ENCODE measurements at regions not wholly inside any gene's neighbourhood (a gene's known extent, or its start where the extent isn't known, plus 50 kb on each side); places are given as distances from the start of the nearest gene placed in this dataset.

DNA sequence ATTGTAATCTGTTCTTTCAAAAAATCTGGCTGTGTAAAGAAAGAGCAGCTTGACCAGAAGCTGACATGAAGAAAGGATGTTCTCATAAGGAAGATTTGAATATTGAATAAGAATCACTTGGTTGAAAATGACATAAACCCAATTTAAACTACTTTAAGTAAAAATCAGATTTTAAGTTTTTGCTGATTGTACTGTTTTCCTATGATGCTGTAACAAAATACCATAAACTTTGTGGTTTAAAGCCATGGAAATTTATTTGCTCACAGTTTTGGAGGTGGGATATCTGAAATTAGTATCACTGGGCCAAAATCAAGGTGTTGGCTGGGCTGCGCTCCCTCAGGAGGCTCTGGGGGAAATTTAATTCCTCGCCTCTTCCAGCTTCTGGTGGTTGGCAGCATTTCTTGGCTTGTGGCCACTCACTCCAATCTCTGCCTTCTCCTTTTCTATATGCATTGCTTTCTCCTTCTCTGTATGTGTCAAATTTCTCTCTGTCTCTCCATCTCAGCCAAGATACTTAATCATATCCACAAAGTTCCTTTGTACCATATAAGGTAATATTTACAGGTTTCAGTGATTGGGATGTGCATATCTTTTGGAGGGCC lies 141.2 kb upstream of the ZFP64 start:
- Histone ChIP-seq H3K27me3 (ENCODE audit: insufficient read depth, low read length, poor library complexity, severe bottlenecking) (no peaks in the 10 kb centered on the region), H3K36me3 (ENCODE audit: insufficient read depth, low read length) (no peaks in the 10 kb centered on the region), H3K9ac (ENCODE audit: low read depth, low read length, poor library complexity, severe bottlenecking) (no peak overlapping the region), H3K9me3 (ENCODE audit: insufficient read depth, low read depth, low read length) (no peaks in the 10 kb centered on the region), H3K4me3 (ENCODE audit: low read length, poor library complexity, severe bottlenecking) (no peak overlapping the region), H3K4me1 (ENCODE audit: insufficient read depth, low read length, poor library complexity, severe bottlenecking) (no peaks in the 10 kb centered on the region), H4K20me1 (ENCODE audit: insufficient read depth, low read length, poor library complexity, severe bottlenecking) (no peaks in the 10 kb centered on the region), H3K79me2 (ENCODE audit: insufficient read depth, low read length) (no peaks in the 10 kb centered on the region), H3F3A (ENCODE audit: low read depth) (no peaks in the 10 kb centered on the region), H3K9me2 (replicated peaks; ENCODE audit: low read depth, low read length) (no peaks in the 10 kb centered on the region), H3K4me2 (ENCODE audit: low read depth, low read length, poor library complexity, severe bottlenecking) (no peak overlapping the region), H2AFZ (ENCODE audit: low read length) (no peak overlapping the region)
- TF ChIP-seq EZH2phosphoT487 (IDR thresholded peaks at IDR 0.05; ENCODE audit: borderline replicate concordance): no peak
- TF ChIP-seq, protein P1, sequence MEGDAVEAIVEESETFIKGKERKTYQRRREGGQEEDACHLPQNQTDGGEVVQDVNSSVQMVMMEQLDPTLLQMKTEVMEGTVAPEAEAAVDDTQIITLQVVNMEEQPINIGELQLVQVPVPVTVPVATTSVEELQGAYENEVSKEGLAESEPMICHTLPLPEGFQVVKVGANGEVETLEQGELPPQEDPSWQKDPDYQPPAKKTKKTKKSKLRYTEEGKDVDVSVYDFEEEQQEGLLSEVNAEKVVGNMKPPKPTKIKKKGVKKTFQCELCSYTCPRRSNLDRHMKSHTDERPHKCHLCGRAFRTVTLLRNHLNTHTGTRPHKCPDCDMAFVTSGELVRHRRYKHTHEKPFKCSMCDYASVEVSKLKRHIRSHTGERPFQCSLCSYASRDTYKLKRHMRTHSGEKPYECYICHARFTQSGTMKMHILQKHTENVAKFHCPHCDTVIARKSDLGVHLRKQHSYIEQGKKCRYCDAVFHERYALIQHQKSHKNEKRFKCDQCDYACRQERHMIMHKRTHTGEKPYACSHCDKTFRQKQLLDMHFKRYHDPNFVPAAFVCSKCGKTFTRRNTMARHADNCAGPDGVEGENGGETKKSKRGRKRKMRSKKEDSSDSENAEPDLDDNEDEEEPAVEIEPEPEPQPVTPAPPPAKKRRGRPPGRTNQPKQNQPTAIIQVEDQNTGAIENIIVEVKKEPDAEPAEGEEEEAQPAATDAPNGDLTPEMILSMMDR (conservative IDR thresholded peaks at IDR 0.05; ENCODE audit: low read length): no peak

DNA sequence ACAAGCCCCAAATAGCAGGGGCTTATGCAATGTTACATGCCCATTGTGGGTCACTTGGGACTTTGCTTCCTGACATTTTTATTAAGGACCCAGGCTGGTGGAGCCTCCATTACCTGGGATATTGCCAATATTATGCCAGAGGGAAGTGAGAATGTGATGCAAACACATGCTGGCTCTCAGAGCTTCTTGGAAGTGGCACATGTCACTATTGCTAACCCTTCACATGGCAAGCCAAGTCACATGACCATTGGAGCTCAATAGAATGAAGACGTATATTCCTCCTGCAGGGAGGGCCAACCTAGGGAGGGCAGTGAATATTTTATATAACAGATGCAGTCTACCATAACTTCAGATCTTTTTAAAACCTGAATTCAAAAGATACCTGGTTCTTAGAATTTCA lies 140.7 kb upstream of the ZFP64 start:
- Histone ChIP-seq H3K9me3 (ENCODE audit: insufficient read depth, low read depth, low read length) (no peaks in the 10 kb centered on the region), H3K4me3 (ENCODE audit: low read length, poor library complexity, severe bottlenecking) (no peak overlapping the region), H4K20me1 (ENCODE audit: insufficient read depth, low read length, poor library complexity, severe bottlenecking) (no peaks in the 10 kb centered on the region), H3F3A (ENCODE audit: low read depth) (no peaks in the 10 kb centered on the region), H3K79me2 (ENCODE audit: insufficient read depth, low read length) (no peaks in the 10 kb centered on the region), H3K9me2 (replicated peaks; ENCODE audit: low read depth, low read length) (no peaks in the 10 kb centered on the region), H2AFZ (ENCODE audit: low read length) (no peak overlapping the region), H3K36me3 (ENCODE audit: insufficient read depth, low read length) (no peaks in the 10 kb centered on the region), H3K4me2 (ENCODE audit: low read depth, low read length, poor library complexity, severe bottlenecking) (no peak overlapping the region), H3K27me3 (ENCODE audit: insufficient read depth, low read length, poor library complexity, severe bottlenecking) (no peaks in the 10 kb centered on the region), H3K4me1 (ENCODE audit: insufficient read depth, low read length, poor library complexity, severe bottlenecking) (no peaks in the 10 kb centered on the region), H3K9ac (ENCODE audit: low read depth, low read length, poor library complexity, severe bottlenecking) (no peak overlapping the region)
- TF ChIP-seq EZH2phosphoT487 (IDR thresholded peaks at IDR 0.05; ENCODE audit: borderline replicate concordance): no peak
- TF ChIP-seq, protein P1 (conservative IDR thresholded peaks at IDR 0.05; ENCODE audit: low read length): no peak

DNA sequence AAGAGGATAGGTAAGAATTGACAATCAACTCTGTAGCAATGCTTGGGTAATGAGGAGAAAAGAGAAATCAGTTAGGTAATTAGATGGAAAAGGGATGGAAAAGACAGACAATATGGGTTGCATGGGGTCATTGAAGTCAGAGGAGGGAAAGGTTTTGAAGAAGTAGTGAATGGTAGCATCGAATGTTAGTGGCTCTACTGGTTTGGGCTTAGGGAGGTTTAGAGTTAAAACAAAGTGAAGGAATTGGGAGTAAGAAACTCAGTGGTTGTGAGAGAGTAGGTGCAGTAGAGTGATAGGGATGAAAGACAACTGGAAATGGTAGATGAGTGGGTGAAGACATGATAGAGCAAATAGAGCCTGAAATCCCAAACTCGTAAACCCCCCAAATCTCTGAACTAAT lies 140.1 kb upstream of the ZFP64 start:
- Histone ChIP-seq H3K9ac (ENCODE audit: low read depth, low read length, poor library complexity, severe bottlenecking) (no peak overlapping the region), H4K20me1 (ENCODE audit: insufficient read depth, low read length, poor library complexity, severe bottlenecking) (no peaks in the 10 kb centered on the region), H3K4me1 (ENCODE audit: insufficient read depth, low read length, poor library complexity, severe bottlenecking) (no peaks in the 10 kb centered on the region), H3K9me2 (replicated peaks; ENCODE audit: low read depth, low read length) (no peaks in the 10 kb centered on the region), H3K79me2 (ENCODE audit: insufficient read depth, low read length) (no peaks in the 10 kb centered on the region), H3K27me3 (ENCODE audit: insufficient read depth, low read length, poor library complexity, severe bottlenecking) (no peaks in the 10 kb centered on the region), H2AFZ (ENCODE audit: low read length) (no peak overlapping the region), H3K36me3 (ENCODE audit: insufficient read depth, low read length) (no peaks in the 10 kb centered on the region), H3F3A (ENCODE audit: low read depth) (no peaks in the 10 kb centered on the region), H3K4me2 (ENCODE audit: low read depth, low read length, poor library complexity, severe bottlenecking) (no peak overlapping the region), H3K4me3 (ENCODE audit: low read length, poor library complexity, severe bottlenecking) (no peak overlapping the region), H3K9me3 (ENCODE audit: insufficient read depth, low read depth, low read length) (no peaks in the 10 kb centered on the region)
- TF ChIP-seq EZH2phosphoT487 (IDR thresholded peaks at IDR 0.05; ENCODE audit: borderline replicate concordance): no peak
- TF ChIP-seq, protein P1 (conservative IDR thresholded peaks at IDR 0.05; ENCODE audit: low read length): no peak
